NCI-H2196 (cell line): ENCODE measurements at regions not wholly inside any gene's neighbourhood (a gene's known extent, or its start where the extent isn't known, plus 50 kb on each side); places are given as distances from the start of the nearest gene placed in this dataset.

Experiments used
- DNase-seq: peaks from one replicate; lab custom pipeline; 2025; ENCODE audit not compliant: unreplicated experiment; lab: John Stamatoyannopoulos, UW

- no peak for DNase-seq
Observed at GRCh38 chr4:126783191-126783590, 849.6 kb upstream of the INTU start.

- no peak for DNase-seq
Observed at GRCh38 chr4:126784966-126785580, 847.7 kb upstream of the INTU start.

- no peak for DNase-seq
Observed at GRCh38 chr4:126790633-126791032, 842.1 kb upstream of the INTU start.

- no peak for DNase-seq
Observed at GRCh38 chr4:126794363-126794762, 838.4 kb upstream of the INTU start.

- DNase-seq, result no peak
Observed at GRCh38 chr4:126798214-126798613, 834.5 kb upstream of the INTU start.

- DNase-seq, result no peak
Observed at GRCh38 chr4:126799416-126799815, 833.3 kb upstream of the INTU start.

- no peak for DNase-seq
Observed at GRCh38 chr4:126799971-126800574, 832.7 kb upstream of the INTU start.

- DNase-seq, result no peak
Observed at GRCh38 chr4:126800575-126801141, 832.1 kb upstream of the INTU start.

- no peak for DNase-seq
Observed at GRCh38 chr4:126807132-126807531, 825.6 kb upstream of the INTU start.

GRCh38 chr4:126812076-126812475 lies 820.7 kb upstream of the INTU start:
- no peak for DNase-seq

GRCh38 chr4:126820631-126821030 lies 812.1 kb upstream of the INTU start:
- no peak for DNase-seq

GRCh38 chr4:126821152-126821551 lies 811.6 kb upstream of the INTU start:
- DNase-seq, result no peak

GRCh38 chr4:126825083-126825482 lies 807.7 kb upstream of the INTU start:
- no peak for DNase-seq

- DNase-seq, result no peak
Observed at GRCh38 chr4:126827669-126828068, 805.1 kb upstream of the INTU start.

- no peak for DNase-seq
Observed at GRCh38 chr4:126834854-126835253, 797.9 kb upstream of the INTU start.

GRCh38 chr4:126838941-126839679 lies 793.6 kb upstream of the INTU start:
- no peak for DNase-seq

GRCh38 chr4:126843492-126844067 lies 789.2 kb upstream of the INTU start:
- DNase-seq, result no peak

- no peak for DNase-seq
Observed at GRCh38 chr4:126850286-126850685, 782.5 kb upstream of the INTU start.

- DNase-seq, result no peak
Observed at GRCh38 chr4:126851391-126851790, 781.4 kb upstream of the INTU start.

GRCh38 chr4:126853715-126854114 lies 779.0 kb upstream of the INTU start:
- no peak for DNase-seq

- no peak for DNase-seq
Observed at GRCh38 chr4:126856906-126857305, 775.9 kb upstream of the INTU start.

GRCh38 chr4:126859314-126859713 lies 773.4 kb upstream of the INTU start:
- no peak for DNase-seq
